Panc1 (cell line): ENCODE measurements at regions not wholly inside any gene's neighbourhood (a gene's known extent, or its start where the extent isn't known, plus 50 kb on each side); places are given as distances from the start of the nearest gene placed in this dataset.

ENCODE experiments used
- ATAC-seq: fragments of 200-7000 bp; cut with Tn5 transposase; 2 replicates; pipeline ENCODE4 v1.9.1; 2020; ENCODE audit warnings: mild to moderate bottlenecking, moderate library complexity
- BruUV-seq: library from RNA; stranded (reverse); fragments of 400-500 nt; replicated peaks from 2 replicates; lab custom pipeline; 2021; lab: Mats Ljungman, UMichigan
- CTCF ChIA-PET: fragments of 300-600 bp; sonication (Branson Sonifier 250); formaldehyde crosslinking; loops from one replicate; lab custom pipeline; 2022; ENCODE audit warnings: antibody characterized with exemption; lab: Charles Lee
- POLR2A ChIA-PET: fragments of 300-600 bp; sonication (Branson Sonifier 250); formaldehyde crosslinking; loops from one replicate; lab custom pipeline; 2022; ENCODE audit warnings: antibody characterized with exemption; lab: Charles Lee
- DNase-seq: peaks from one replicate; pipeline ENCODE4 v3.0.0-alpha.2; 2010; ENCODE audit warnings: low read depth, low spot score
- H3K27ac ChIP-seq: 2 replicates; pipeline ENCODE4 v1.5.1; 2011; ENCODE audit warnings: mild to moderate bottlenecking, low read length, inconsistent platforms
- H3K27me3 ChIP-seq: fragments of 200-500 bp; sonication (Bioruptor generic); 2 replicates; pipeline ENCODE4 v1.6.0; 2014; ENCODE audit warnings: low read length, inconsistent platforms; ENCODE audit not compliant: control insufficient read depth, insufficient read depth
- H3K36me3 ChIP-seq: fragments of 200-500 bp; sonication (Bioruptor generic); 2 replicates; pipeline ENCODE4 v1.5.1; 2014; ENCODE audit warnings: inconsistent platforms, mild to moderate bottlenecking, low read length, moderate library complexity; ENCODE audit not compliant: control insufficient read depth, insufficient read depth
- H3K4me1 ChIP-seq: 2 replicates; pipeline ENCODE4 v1.5.1; 2011; ENCODE audit warnings: inconsistent platforms, mild to moderate bottlenecking, low read length, moderate library complexity; ENCODE audit not compliant: control insufficient read depth, insufficient read depth
- H3K4me3 ChIP-seq, 2 experiments: 2 replicates each; pipeline ENCODE4 v1.5.1; 2011 to 2012; ENCODE audit warnings: low read depth in 2 of 2, low read length in 2 of 2, mild to moderate bottlenecking in 2 of 2, inconsistent platforms in 1 of 2, moderate library complexity in 1 of 2
- H3K9me3 ChIP-seq: fragments of 200-500 bp; sonication (Bioruptor generic); 2 replicates; pipeline ENCODE4 v1.5.1; 2014; ENCODE audit warnings: low read depth, mild to moderate bottlenecking, inconsistent platforms, low read length, moderate library complexity; ENCODE audit not compliant: control insufficient read depth, insufficient read depth
- POLR2AphosphoS5 ChIP-seq: IDR thresholded peaks from 2 replicates; pipeline ENCODE4 v1.6.1; 2012; ENCODE audit warnings: mild to moderate bottlenecking, low read depth, low read length, moderate library complexity
- SIN3A ChIP-seq: IDR thresholded peaks from 2 replicates; pipeline ENCODE4 v1.6.1; 2012; ENCODE audit warnings: low read depth, mild to moderate bottlenecking, low read length, moderate library complexity, borderline replicate concordance; ENCODE audit not compliant: insufficient read depth
- TCF7L2 ChIP-seq: IDR thresholded peaks from 2 replicates; pipeline ENCODE4 v1.6.1; 2011; ENCODE audit warnings: mild to moderate bottlenecking, low read depth, low read length, inconsistent platforms
- in situ Hi-C: cut with HindIII; loops from 2 replicates; pipeline ENCODE4 v1.10.0; 2016; ENCODE audit warnings: low sequenced_read_pairs, low pct_unique_long_range_greater_than_20kb
- intact Hi-C: fragments of 100-400 bp; cut with micrococcal nuclease; formaldehyde crosslinking; loops from one replicate; pipeline ENCODE4 v1.10.0; 2022; ENCODE audit not compliant: unreplicated experiment
- TF ChIP-seq, protein P1 (sequence below), 2 experiments: IDR thresholded peaks; 2 replicates each; pipeline ENCODE4 v1.6.1; 2011 to 2012; ENCODE audit warnings: low read depth in 2 of 2, control low read depth in 1 of 2, low read length in 1 of 2, mild to moderate bottlenecking in 1 of 2, moderate library complexity in 1 of 2; ENCODE audit not compliant: insufficient read depth in 1 of 2
- TF ChIP-seq, protein P2 (sequence below): fragments of 450-650 bp; IDR thresholded peaks from 2 replicates; pipeline ENCODE4 v1.5.1; 2017; ENCODE audit warnings: mild to moderate bottlenecking

DNA sequence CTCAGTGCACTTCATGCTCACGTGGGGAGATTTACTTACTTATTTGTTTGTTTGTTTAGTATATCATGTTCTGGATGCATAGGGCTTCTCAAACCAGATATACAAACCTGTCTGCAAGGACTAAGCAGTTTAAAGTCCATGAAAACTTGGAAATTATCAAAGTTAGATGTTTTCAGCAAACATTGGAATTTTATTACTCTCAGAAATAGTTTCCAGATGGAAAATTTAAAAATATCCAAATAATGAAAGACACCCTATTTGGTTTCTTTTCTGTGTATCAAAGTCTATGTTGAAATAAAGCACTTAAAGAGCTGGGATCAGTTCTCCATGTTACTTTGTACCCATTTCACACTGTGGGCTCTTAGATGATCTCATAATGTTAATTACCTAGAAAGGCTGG, 312.1 kb downstream of the PPP1R2C start:
- Histone ChIP-seq H3K4me1 (no peaks in the 10 kb centered on the region), H3K9me3 (no peaks in the 10 kb centered on the region), H3K27me3 (no peaks in the 10 kb centered on the region), H3K27ac (no peak overlapping the region), H3K36me3 (no peaks in the 10 kb centered on the region), H3K4me3 (no peak overlapping the region)
- no peak for ATAC-seq
- no TSS peak for BruUV-seq
- no peak for DNase-seq
- POLR2A ChIA-PET: no interaction called here
- intact Hi-C loops (no loop called here), in situ Hi-C loops (no loop called here)
- TF ChIP-seq, protein P1, sequence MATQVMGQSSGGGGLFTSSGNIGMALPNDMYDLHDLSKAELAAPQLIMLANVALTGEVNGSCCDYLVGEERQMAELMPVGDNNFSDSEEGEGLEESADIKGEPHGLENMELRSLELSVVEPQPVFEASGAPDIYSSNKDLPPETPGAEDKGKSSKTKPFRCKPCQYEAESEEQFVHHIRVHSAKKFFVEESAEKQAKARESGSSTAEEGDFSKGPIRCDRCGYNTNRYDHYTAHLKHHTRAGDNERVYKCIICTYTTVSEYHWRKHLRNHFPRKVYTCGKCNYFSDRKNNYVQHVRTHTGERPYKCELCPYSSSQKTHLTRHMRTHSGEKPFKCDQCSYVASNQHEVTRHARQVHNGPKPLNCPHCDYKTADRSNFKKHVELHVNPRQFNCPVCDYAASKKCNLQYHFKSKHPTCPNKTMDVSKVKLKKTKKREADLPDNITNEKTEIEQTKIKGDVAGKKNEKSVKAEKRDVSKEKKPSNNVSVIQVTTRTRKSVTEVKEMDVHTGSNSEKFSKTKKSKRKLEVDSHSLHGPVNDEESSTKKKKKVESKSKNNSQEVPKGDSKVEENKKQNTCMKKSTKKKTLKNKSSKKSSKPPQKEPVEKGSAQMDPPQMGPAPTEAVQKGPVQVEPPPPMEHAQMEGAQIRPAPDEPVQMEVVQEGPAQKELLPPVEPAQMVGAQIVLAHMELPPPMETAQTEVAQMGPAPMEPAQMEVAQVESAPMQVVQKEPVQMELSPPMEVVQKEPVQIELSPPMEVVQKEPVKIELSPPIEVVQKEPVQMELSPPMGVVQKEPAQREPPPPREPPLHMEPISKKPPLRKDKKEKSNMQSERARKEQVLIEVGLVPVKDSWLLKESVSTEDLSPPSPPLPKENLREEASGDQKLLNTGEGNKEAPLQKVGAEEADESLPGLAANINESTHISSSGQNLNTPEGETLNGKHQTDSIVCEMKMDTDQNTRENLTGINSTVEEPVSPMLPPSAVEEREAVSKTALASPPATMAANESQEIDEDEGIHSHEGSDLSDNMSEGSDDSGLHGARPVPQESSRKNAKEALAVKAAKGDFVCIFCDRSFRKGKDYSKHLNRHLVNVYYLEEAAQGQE (IDR thresholded peaks at IDR 0.05; ENCODE audit: insufficient read depth in 1 of 2, low read depth in 2 of 2, low read length in 1 of 2): no peak
- TF ChIP-seq TCF7L2 (no peak), SIN3A (no peak), POLR2AphosphoS5 (no peak)
- TF ChIP-seq, protein P2, sequence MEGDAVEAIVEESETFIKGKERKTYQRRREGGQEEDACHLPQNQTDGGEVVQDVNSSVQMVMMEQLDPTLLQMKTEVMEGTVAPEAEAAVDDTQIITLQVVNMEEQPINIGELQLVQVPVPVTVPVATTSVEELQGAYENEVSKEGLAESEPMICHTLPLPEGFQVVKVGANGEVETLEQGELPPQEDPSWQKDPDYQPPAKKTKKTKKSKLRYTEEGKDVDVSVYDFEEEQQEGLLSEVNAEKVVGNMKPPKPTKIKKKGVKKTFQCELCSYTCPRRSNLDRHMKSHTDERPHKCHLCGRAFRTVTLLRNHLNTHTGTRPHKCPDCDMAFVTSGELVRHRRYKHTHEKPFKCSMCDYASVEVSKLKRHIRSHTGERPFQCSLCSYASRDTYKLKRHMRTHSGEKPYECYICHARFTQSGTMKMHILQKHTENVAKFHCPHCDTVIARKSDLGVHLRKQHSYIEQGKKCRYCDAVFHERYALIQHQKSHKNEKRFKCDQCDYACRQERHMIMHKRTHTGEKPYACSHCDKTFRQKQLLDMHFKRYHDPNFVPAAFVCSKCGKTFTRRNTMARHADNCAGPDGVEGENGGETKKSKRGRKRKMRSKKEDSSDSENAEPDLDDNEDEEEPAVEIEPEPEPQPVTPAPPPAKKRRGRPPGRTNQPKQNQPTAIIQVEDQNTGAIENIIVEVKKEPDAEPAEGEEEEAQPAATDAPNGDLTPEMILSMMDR: no peak
- CTCF ChIA-PET: no interaction called here

DNA sequence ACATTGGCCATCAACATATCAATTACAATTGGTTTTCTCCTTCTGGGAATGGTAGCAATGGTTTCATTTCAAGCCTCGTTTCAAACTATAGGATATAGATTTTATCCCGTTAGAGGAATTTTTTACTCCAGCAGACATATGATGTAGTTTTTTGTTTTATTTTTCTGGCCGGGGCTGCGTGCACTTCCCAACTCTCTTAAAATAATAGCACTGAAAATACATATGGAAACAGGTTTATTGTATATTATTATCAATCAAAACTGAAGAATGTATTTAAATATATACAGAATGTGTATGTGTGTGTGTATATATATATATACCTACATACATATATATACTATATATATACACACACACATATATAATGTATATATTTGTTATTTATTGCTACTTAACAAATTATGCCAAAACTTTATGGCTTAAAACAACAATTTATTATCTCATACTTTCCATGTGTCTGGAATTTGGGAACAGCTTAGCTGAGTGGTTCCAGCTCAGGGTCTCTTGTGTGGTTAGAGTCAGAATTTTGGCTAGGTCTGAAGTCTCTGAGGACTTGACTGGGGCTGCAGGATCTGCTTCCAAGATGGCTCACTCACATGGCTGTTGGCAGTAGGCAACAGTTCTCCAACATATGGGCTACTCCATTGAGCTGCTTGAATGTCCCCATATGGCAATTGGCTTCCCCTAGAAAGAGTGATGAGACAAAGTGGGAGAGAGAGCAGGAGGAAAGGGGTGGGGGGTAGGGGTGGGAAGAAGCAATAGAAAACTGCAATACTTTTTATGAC, 314.1 kb downstream of the PPP1R2C start:
- no TSS peak for BruUV-seq
- POLR2A ChIA-PET: no interaction called here

More for the DNA sequence above, 314.1 kb downstream of the PPP1R2C start:
- in situ Hi-C loops (no loop called here), intact Hi-C loops (no loop called here)
- TF ChIP-seq, protein P1 (IDR thresholded peaks at IDR 0.05; ENCODE audit: insufficient read depth in 1 of 2, low read depth in 2 of 2, low read length in 1 of 2): no peak
- TF ChIP-seq TCF7L2 (no peak), SIN3A (no peak), POLR2AphosphoS5 (no peak)
- TF ChIP-seq, protein P2: no peak
- no peaks in the 10 kb centered on the region for H3K9me3 ChIP-seq
- no peaks in the 10 kb centered on the region for H3K36me3 ChIP-seq
- ATAC-seq (no peak), DNase-seq (no peak)
- H3K4me3 ChIP-seq: no peak overlapping the region
- CTCF ChIA-PET: no interaction called here
- no peaks in the 10 kb centered on the region for H3K4me1 ChIP-seq
- no peaks in the 10 kb centered on the region for H3K27me3 ChIP-seq
- no peak overlapping the region for H3K27ac ChIP-seq
